Mesendoderm (in vitro differentiated cells): ENCODE measurements at regions not wholly inside any gene's neighbourhood (a gene's known extent, or its start where the extent isn't known, plus 50 kb on each side); places are given as distances from the start of the nearest gene placed in this dataset.
A peak's percentile ranks its signal among the peaks of the same experiment; 100 is the strongest.

Experiments used
- DNase-seq: peaks from one replicate; pipeline ENCODE4 v3.0.0; 2013
- H2AK5ac ChIP-seq: 2 replicates; pipeline ENCODE4 v1.6.1; 2013; ENCODE audit warnings: low read length, inconsistent platforms
- H2BK120ac ChIP-seq: 2 replicates; pipeline ENCODE4 v1.6.1; 2013; ENCODE audit warnings: low read depth, mild to moderate bottlenecking, low read length, moderate library complexity, mixed read lengths
- H2BK15ac ChIP-seq: replicated peaks from 2 replicates; pipeline ENCODE4 v1.6.1; 2013; ENCODE audit warnings: low read depth, mild to moderate bottlenecking, moderate library complexity
- H2BK5ac ChIP-seq: 2 replicates; pipeline ENCODE4 v1.6.1; 2013; ENCODE audit warnings: low read length, inconsistent platforms
- H3K18ac ChIP-seq: 2 replicates; pipeline ENCODE4 v1.6.1; 2013; ENCODE audit warnings: mild to moderate bottlenecking, low read length, mixed read lengths
- H3K23ac ChIP-seq: one replicate; pipeline ENCODE4 v1.6.1; 2013; ENCODE audit warnings: low read length
- H3K27ac ChIP-seq: 2 replicates; pipeline ENCODE4 v1.5.1; 2013; ENCODE audit warnings: low read depth, mild to moderate bottlenecking, inconsistent platforms, low read length, moderate library complexity
- H3K27me3 ChIP-seq: 2 replicates; pipeline ENCODE4 v1.6.1; 2013; ENCODE audit warnings: low read length, control low read depth, mild to moderate bottlenecking, inconsistent platforms; ENCODE audit not compliant: insufficient read depth, poor library complexity
- H3K36me3 ChIP-seq: 2 replicates; pipeline ENCODE4 v1.6.1; 2013; ENCODE audit warnings: low read length, inconsistent platforms; ENCODE audit not compliant: control insufficient read depth, insufficient read depth
- H3K4ac ChIP-seq: one replicate; pipeline ENCODE4 v1.6.1; 2013; ENCODE audit warnings: low read depth, mild to moderate bottlenecking, low read length, moderate library complexity
- H3K4me1 ChIP-seq: 2 replicates; pipeline ENCODE4 v1.6.1; 2013; ENCODE audit warnings: low read depth, low read length, inconsistent platforms; ENCODE audit not compliant: control insufficient read depth
- H3K4me2 ChIP-seq: 2 replicates; pipeline ENCODE4 v1.6.1; 2013; ENCODE audit warnings: low read length
- H3K4me3 ChIP-seq: 2 replicates; pipeline ENCODE4 v1.5.1; 2013; ENCODE audit warnings: mild to moderate bottlenecking, low read length
- H3K56ac ChIP-seq: one replicate; pipeline ENCODE4 v1.6.1; 2013; ENCODE audit warnings: low read length
- H3K79me1 ChIP-seq: 2 replicates; pipeline ENCODE4 v1.6.1; 2013; ENCODE audit warnings: low read length, inconsistent platforms
- H3K79me2 ChIP-seq: 2 replicates; pipeline ENCODE4 v1.6.1; 2013; ENCODE audit warnings: mild to moderate bottlenecking, low read length; ENCODE audit not compliant: control insufficient read depth, insufficient read depth
- H3K9ac ChIP-seq: 2 replicates; pipeline ENCODE4 v1.6.1; 2013; ENCODE audit warnings: low read length, inconsistent platforms
- H4K5ac ChIP-seq: one replicate; pipeline ENCODE4 v1.6.1; 2013; ENCODE audit warnings: low read length
- H4K8ac ChIP-seq: one replicate; pipeline ENCODE4 v1.6.1; 2013; ENCODE audit warnings: low read depth, mild to moderate bottlenecking, control low read depth, low read length, moderate library complexity
- WGBS: extraction: QIAGEN DNeasy Blood & Tissue Kit; methylation state at CpG from one replicate; pipeline ENCODE4 v1.1.7; 2013; ENCODE audit warnings: low lambda C conversion rate, missing lambda C conversion rate; ENCODE audit not compliant: insufficient coverage; ENCODE audit errors: extremely low coverage; 5-methylcytosine and 5-hydroxymethylcytosine counted together

DNA sequence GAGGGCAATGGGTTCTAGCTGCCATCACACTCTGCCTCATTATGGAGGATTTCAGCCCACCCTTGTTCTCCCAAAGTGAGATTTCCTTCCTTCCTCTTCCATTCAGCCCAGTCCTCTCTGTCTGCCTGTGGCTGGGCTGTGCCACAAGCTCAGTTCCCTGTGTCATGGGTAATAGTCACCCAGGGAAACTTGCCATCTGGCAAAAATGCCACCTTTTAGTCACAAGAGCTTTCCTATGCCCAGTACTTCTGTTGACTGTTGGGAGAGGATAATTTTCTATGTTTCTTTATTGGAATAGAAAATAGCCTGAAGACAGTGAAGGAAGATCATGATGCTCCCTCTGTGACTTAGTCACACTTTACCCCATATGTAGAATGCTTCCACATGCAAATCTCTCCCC, 71.4 kb downstream of the TLR4 start:
- H2AK5ac ChIP-seq, result no peak overlapping the region
- H3K79me1 ChIP-seq, result no peaks in the 10 kb centered on the region
- H2BK120ac ChIP-seq, result no peak overlapping the region
- no peaks in the 10 kb centered on the region for H3K36me3 ChIP-seq
- no peak overlapping the region for H3K27ac ChIP-seq
- no peak overlapping the region for H4K5ac ChIP-seq
- no peaks in the 10 kb centered on the region for H3K4me1 ChIP-seq
- no peak overlapping the region for H3K9ac ChIP-seq
- no peak overlapping the region for H4K8ac ChIP-seq
- no peak for DNase-seq
- H3K56ac ChIP-seq, result no peak overlapping the region
- no peak overlapping the region for H2BK5ac ChIP-seq
- H2BK15ac ChIP-seq, result no peak overlapping the region
- no peak overlapping the region for H3K4ac ChIP-seq
- no peak overlapping the region for H3K18ac ChIP-seq
- no peak overlapping the region for H3K23ac ChIP-seq
- H3K4me2 ChIP-seq, result no peak overlapping the region
- H3K27me3 ChIP-seq, result no peaks in the 10 kb centered on the region
- H3K79me2 ChIP-seq, result no peaks in the 10 kb centered on the region
- H3K4me3 ChIP-seq, result no peak overlapping the region

DNA sequence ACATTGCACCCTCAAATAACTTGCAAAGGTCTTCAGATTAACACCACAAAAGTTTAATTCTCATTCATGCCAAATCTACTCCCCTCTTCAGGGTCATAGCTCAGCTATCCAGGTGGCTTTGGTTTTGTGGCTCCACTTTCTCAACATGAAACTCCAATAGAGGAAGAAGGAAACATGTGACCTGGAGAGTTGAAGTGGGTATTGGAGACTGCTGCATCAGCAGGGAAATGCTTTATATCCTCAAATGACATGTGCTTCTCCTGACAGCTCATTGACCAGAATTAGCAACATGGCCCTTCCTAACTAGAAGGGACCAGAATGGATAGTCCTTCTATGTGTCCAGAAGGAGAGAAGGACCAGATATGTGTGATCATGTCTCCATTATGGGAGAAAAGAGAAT, 73.6 kb downstream of the TLR4 start:
- no peaks in the 10 kb centered on the region for H3K4me1 ChIP-seq
- no peak overlapping the region for H2BK15ac ChIP-seq
- H3K79me1 ChIP-seq, result no peaks in the 10 kb centered on the region
- H4K5ac ChIP-seq, result no peak overlapping the region
- H3K56ac ChIP-seq, result no peak overlapping the region
- no peak for DNase-seq
- no peak overlapping the region for H3K27ac ChIP-seq
- no peak overlapping the region for H3K4me3 ChIP-seq
- H3K18ac ChIP-seq, result no peak overlapping the region
- H3K23ac ChIP-seq, result no peak overlapping the region
- no peak overlapping the region for H2BK120ac ChIP-seq
- H3K4ac ChIP-seq, result no peak overlapping the region
- no peaks in the 10 kb centered on the region for H3K79me2 ChIP-seq
- no peak overlapping the region for H3K9ac ChIP-seq
- H2BK5ac ChIP-seq, result no peak overlapping the region
- H3K4me2 ChIP-seq, result no peak overlapping the region
- H4K8ac ChIP-seq, result no peak overlapping the region
- H3K27me3 ChIP-seq, result no peaks in the 10 kb centered on the region
- no peaks in the 10 kb centered on the region for H3K36me3 ChIP-seq
- H2AK5ac ChIP-seq, result no peak overlapping the region

DNA sequence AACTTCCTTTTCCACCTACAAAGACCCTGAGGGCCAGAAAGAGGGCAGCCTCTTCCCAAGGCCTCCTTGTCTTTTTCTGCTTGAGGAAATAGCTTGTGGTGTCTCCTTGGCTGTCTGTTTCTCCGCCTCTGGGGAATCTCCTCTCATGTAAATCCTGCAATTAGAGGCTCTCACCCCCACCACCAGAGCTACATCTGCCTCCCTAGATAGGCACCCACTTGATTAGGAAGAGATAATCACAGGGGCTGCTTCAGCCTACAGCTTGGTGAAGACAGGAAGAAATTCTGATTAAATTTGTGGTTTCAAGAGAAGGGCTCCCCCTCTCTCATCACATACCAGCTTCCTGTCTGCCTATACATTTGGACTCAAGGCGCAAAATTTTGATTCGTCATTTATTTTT, 75.6 kb downstream of the TLR4 start:
- no peak overlapping the region for H4K8ac ChIP-seq

DNA sequence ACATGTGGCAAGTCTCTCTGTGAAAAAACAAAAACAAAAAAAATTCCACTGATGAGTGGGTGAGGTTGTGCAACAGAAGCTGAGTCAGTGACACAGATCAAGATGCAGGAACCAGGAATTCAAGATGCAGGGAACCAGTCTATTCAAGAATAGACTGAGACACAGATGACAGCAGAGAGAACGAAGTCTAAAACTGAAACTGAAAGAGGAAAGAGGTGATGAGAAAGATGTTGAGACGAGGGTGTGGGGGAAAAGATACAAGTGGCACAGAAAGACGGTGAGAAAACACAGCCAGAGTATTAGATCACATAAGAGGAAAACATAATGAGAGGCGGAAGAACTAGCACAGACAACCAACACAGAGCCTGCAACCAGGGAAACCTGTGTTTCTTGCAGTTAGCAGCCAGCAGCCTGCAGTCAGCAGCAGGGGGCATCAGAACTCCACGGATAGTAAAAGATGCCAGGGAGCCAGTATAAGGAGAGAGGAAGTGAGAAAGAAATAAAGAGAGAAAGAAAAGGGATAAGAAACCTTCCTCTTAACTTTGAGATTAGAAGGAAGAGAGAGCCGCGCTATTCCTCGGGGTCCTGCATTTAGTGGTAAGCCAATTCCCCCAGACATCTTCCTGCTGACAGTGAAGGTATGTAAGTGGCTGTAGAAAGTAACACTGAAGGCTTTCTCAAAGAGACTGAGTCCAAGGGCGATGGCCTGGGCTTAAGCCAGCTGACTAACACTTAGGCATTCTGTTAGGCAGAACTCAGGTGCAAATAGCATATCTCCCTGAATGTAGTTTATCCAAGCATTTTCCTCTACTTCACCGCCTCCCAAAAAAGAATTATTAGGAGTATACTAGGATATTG, 79.0 kb downstream of the TLR4 start:
- Histone ChIP-seq H3K56ac (no peak overlapping the region), H3K23ac (no peak overlapping the region), H3K27ac (no peak overlapping the region), H3K9ac (no peak overlapping the region), H3K36me3 (no peaks in the 10 kb centered on the region), H3K4me3 (no peak overlapping the region), H3K18ac (no peak overlapping the region), H3K27me3 (no peaks in the 10 kb centered on the region), H3K79me1 (no peaks in the 10 kb centered on the region), H2BK120ac (peak overlapping the region; percentile 54), H2BK5ac (no peak overlapping the region), H2AK5ac (no peak overlapping the region), H3K4ac (peak overlapping the region; percentile 91), H4K5ac (no peak overlapping the region), H3K4me1 (peaks cover 2% of the 10 kb centered on the region), H3K4me2 (no peak overlapping the region), H4K8ac (no peak overlapping the region), H2BK15ac (no peak overlapping the region), H3K79me2 (no peaks in the 10 kb centered on the region)
- peak; percentile 84 for DNase-seq
- WGBS, result no CpG with 5 or more reads among the region's 10 CpGs

More for the DNA sequence above, 75.6 kb downstream of the TLR4 start:
- Histone ChIP-seq H3K4me1 (no peaks in the 10 kb centered on the region), H3K4me3 (no peak overlapping the region), H3K4me2 (no peak overlapping the region), H3K56ac (no peak overlapping the region), H3K4ac (no peak overlapping the region), H3K9ac (no peak overlapping the region), H2BK15ac (no peak overlapping the region), H3K79me2 (no peaks in the 10 kb centered on the region), H3K27me3 (no peaks in the 10 kb centered on the region), H3K36me3 (no peaks in the 10 kb centered on the region), H2AK5ac (no peak overlapping the region), H3K27ac (no peak overlapping the region), H2BK5ac (no peak overlapping the region), H2BK120ac (no peak overlapping the region), H3K23ac (no peak overlapping the region), H4K5ac (no peak overlapping the region), H3K18ac (no peak overlapping the region), H3K79me1 (no peaks in the 10 kb centered on the region)
- DNase-seq, result peak; percentile 88
- no CpG with 5 or more reads among the region's 3 CpGs for WGBS

DNA sequence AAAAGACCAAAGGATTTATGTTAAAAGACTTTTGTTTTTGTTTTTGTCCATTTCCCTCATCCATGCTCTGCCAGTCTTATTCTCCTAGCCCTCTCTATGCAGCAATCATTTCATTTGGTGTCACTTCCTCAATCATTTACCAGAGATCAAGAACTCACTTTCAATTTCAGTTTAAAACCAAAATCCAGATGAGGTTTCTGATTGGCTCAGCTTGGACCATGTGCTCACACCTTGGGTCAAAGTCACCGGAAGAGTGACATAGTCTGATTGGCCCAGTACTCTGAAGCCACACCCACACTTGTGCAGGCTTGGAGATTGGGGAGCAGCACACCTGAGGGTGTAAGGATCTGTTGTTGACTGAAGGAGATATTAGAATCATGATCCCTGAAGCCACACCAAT, 79.6 kb downstream of the TLR4 start:
- WGBS, result no CpG with 5 or more reads among the region's 1 CpG
- no peak overlapping the region for H2BK15ac ChIP-seq
- no peak overlapping the region for H2BK5ac ChIP-seq
- H2BK120ac ChIP-seq, result no peak overlapping the region
- no peak overlapping the region for H4K5ac ChIP-seq
- H2AK5ac ChIP-seq, result no peak overlapping the region
- no peak overlapping the region for H3K4ac ChIP-seq
- no peak overlapping the region for H4K8ac ChIP-seq
- no peaks in the 10 kb centered on the region for H3K79me2 ChIP-seq
- H3K23ac ChIP-seq, result no peak overlapping the region
- H3K27ac ChIP-seq, result no peak overlapping the region
- no peak overlapping the region for H3K18ac ChIP-seq
- no peaks in the 10 kb centered on the region for H3K27me3 ChIP-seq
- no peak overlapping the region for H3K4me3 ChIP-seq
- DNase-seq, result no peak
- H3K56ac ChIP-seq, result no peak overlapping the region
- no peaks in the 10 kb centered on the region for H3K79me1 ChIP-seq
- peaks cover 2% of the 10 kb centered on the region for H3K4me1 ChIP-seq
- H3K36me3 ChIP-seq, result no peaks in the 10 kb centered on the region
- H3K4me2 ChIP-seq, result no peak overlapping the region
- H3K9ac ChIP-seq, result no peak overlapping the region

DNA sequence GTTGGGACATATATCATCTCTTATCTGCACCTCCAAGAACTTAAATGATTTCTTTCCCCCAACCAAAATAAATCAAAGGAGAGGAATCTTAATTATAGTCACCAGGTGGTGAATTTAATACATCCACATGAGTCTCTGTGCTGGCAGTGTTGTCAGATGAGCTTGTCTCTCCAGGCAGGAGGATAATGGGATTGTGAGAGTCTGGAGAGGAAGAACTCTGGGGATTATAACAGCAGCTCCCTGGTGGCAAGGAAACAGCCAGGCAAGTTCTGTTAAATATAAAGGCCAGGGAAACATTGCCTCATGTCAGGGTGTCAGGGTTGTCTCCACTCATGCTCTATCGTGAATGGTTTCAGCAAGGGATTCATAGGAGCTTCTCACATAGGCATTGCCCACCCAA, 80.8 kb downstream of the TLR4 start:
- H2AK5ac ChIP-seq, result no peak overlapping the region
- no peak overlapping the region for H3K27ac ChIP-seq
- peaks cover 2% of the 10 kb centered on the region for H3K4me1 ChIP-seq
- H3K4me3 ChIP-seq, result no peak overlapping the region
- H3K9ac ChIP-seq, result no peak overlapping the region
- no peak overlapping the region for H4K8ac ChIP-seq
- H3K23ac ChIP-seq, result no peak overlapping the region
- H2BK120ac ChIP-seq, result no peak overlapping the region
- H3K79me1 ChIP-seq, result no peaks in the 10 kb centered on the region
- no peak overlapping the region for H3K4me2 ChIP-seq
- no peaks in the 10 kb centered on the region for H3K27me3 ChIP-seq
- H3K79me2 ChIP-seq, result no peaks in the 10 kb centered on the region
- no peak overlapping the region for H3K18ac ChIP-seq
- peak; percentile 84 for DNase-seq
- no peak overlapping the region for H3K56ac ChIP-seq
- H3K4ac ChIP-seq, result no peak overlapping the region
- H3K36me3 ChIP-seq, result no peaks in the 10 kb centered on the region
- no peak overlapping the region for H2BK15ac ChIP-seq
- WGBS, result no CpG with 5 or more reads among the region's 1 CpG
- no peak overlapping the region for H2BK5ac ChIP-seq
- no peak overlapping the region for H4K5ac ChIP-seq
